GM13976 (cell line): ENCODE measurements at regions not wholly inside any gene's neighbourhood (a gene's known extent, or its start where the extent isn't known, plus 50 kb on each side); places are given as distances from the start of the nearest gene placed in this dataset.

Source experiments
- DNase-seq: peaks from one replicate; pipeline ENCODE4 v3.0.0; 2012; ENCODE audit warnings: low spot score
- CTCF ChIP-seq: IDR thresholded peaks from 2 replicates; pipeline ENCODE4 v1.5.1; 2012; ENCODE audit warnings: borderline replicate concordance, mild to moderate bottlenecking; ENCODE audit not compliant: insufficient read depth; ENCODE audit errors: extremely low read depth, missing control alignments, control extremely low read depth
- in situ Hi-C: fragments of 300-500 bp; cut with MboI; formaldehyde crosslinking; loops from one replicate; pipeline ENCODE4 v1.12.0; 2022; ENCODE audit warnings: low sequenced_read_pairs, mixed read lengths, inconsistent platforms; ENCODE audit not compliant: unreplicated experiment

- in situ Hi-C loops, result no loop called here
- no peak for DNase-seq
- no peak for TF ChIP-seq CTCF
Observed at GRCh38 chr10:123519861-123520260, 146.3 kb upstream of the GPR26 start.

GRCh38 chr10:123521076-123521475 lies 145.1 kb upstream of the GPR26 start:
- DNase-seq, result no peak
- TF ChIP-seq CTCF, result no peak
- in situ Hi-C loops, result no loop called here

GRCh38 chr10:123521556-123521955 lies 144.6 kb upstream of the GPR26 start:
- peak; percentile 4 for DNase-seq
- in situ Hi-C loops, result no loop called here
- no peak for TF ChIP-seq CTCF

GRCh38 chr10:123522702-123523312 lies 143.3 kb upstream of the GPR26 start:
- no peak for TF ChIP-seq CTCF
- in situ Hi-C loops, result no loop called here
- DNase-seq, result peak; percentile 26

GRCh38 chr10:123523833-123524232 lies 142.3 kb upstream of the GPR26 start:
- no peak for DNase-seq
- no peak for TF ChIP-seq CTCF
- in situ Hi-C loops, result no loop called here

- in situ Hi-C loops, result no loop called here
- peak; percentile 6 for DNase-seq
- TF ChIP-seq CTCF, result no peak
Observed at GRCh38 chr10:123526356-123527064, 139.6 kb upstream of the GPR26 start.
